NB4 (cell line): ENCODE measurements at regions not wholly inside any gene's neighbourhood (a gene's known extent, or its start where the extent isn't known, plus 50 kb on each side); places are given as distances from the start of the nearest gene placed in this dataset.

Experiments used
- DNase-seq: peaks from one replicate; pipeline ENCODE4 v3.0.0; 2010; ENCODE audit warnings: low read depth
- H3K4me3 ChIP-seq: one replicate; pipeline ENCODE4 v1.5.1; 2011; ENCODE audit warnings: mild to moderate bottlenecking, low read depth, low read length, moderate library complexity
- CTCF ChIP-seq: IDR thresholded peaks from one replicate; pipeline ENCODE4 v1.5.1; 2012; ENCODE audit warnings: low read depth, low read length
- MAX ChIP-seq: IDR thresholded peaks from 2 replicates; pipeline ENCODE4 v1.6.1; 2011; ENCODE audit warnings: low read depth, low read length
- MYC ChIP-seq: IDR thresholded peaks from 2 replicates; pipeline ENCODE4 v1.6.1; 2011; ENCODE audit warnings: low read depth, low read length
- POLR2A ChIP-seq: IDR thresholded peaks from 2 replicates; pipeline ENCODE4 v1.6.1; 2011; ENCODE audit warnings: mild to moderate bottlenecking; ENCODE audit not compliant: insufficient read length; ENCODE audit errors: extremely low read depth

GRCh38 chr16:61471737-61472136, 564.5 kb downstream of the CDH8 start:
- no peak overlapping the region for H3K4me3 ChIP-seq
- TF ChIP-seq MYC (no peak), POLR2A (no peak)
- DNase-seq, result no peak

GRCh38 chr16:61471023-61471422, 565.2 kb downstream of the CDH8 start:
- no peak for TF ChIP-seq POLR2A
- no peak for TF ChIP-seq MAX
- TF ChIP-seq MYC, result no peak
- no peak for TF ChIP-seq CTCF
- no peak for DNase-seq
- H3K4me3 ChIP-seq, result no peak overlapping the region

GRCh38 chr16:61465285-61465684, 571.0 kb downstream of the CDH8 start:
- no peak for DNase-seq

GRCh38 chr16:61460020-61460419, 576.2 kb downstream of the CDH8 start:
- no peak overlapping the region for H3K4me3 ChIP-seq
- TF ChIP-seq POLR2A (no peak), MAX (no peak), MYC (no peak)
- no peak for DNase-seq

More at GRCh38 chr16:61465285-61465684, 571.0 kb downstream of the CDH8 start:
- TF ChIP-seq CTCF (no peak), MAX (no peak), MYC (no peak), POLR2A (no peak)
- no peak overlapping the region for H3K4me3 ChIP-seq

GRCh38 chr16:61435346-61435745, 600.9 kb downstream of the CDH8 start:
- no peak overlapping the region for H3K4me3 ChIP-seq
- no peak for TF ChIP-seq MAX
- TF ChIP-seq MYC, result no peak
- no peak for TF ChIP-seq CTCF
- TF ChIP-seq POLR2A, result no peak
- DNase-seq, result no peak

GRCh38 chr16:61432421-61432820, 603.8 kb downstream of the CDH8 start:
- no peak overlapping the region for H3K4me3 ChIP-seq
- TF ChIP-seq CTCF (no peak), POLR2A (no peak), MYC (no peak), MAX (no peak)
- DNase-seq, result peak; percentile 2

GRCh38 chr16:61421111-61421510, 615.1 kb downstream of the CDH8 start:
- TF ChIP-seq MAX (no peak), POLR2A (no peak), MYC (no peak), CTCF (no peak)
- no peak for DNase-seq

More at GRCh38 chr16:61421111-61421510, 615.1 kb downstream of the CDH8 start:
- no peak overlapping the region for H3K4me3 ChIP-seq
